GM18498 (cell line): ENCODE measurements at regions not wholly inside any gene's neighbourhood (a gene's known extent, or its start where the extent isn't known, plus 50 kb on each side); places are given as distances from the start of the nearest gene placed in this dataset.
"Not testable (repeated sequence)": the region's sequence is repeated elsewhere in the genome, so short reads cannot be mapped to it uniquely, and the experiment has no call there.

Experiments
- ATAC-seq: cut with Tn5 transposase; IDR thresholded peaks from one replicate; pipeline ENCODE4 v1.9.1; 2021; ENCODE audit warnings: mild to moderate bottlenecking, moderate library complexity; ENCODE audit not compliant: unreplicated experiment

DNA sequence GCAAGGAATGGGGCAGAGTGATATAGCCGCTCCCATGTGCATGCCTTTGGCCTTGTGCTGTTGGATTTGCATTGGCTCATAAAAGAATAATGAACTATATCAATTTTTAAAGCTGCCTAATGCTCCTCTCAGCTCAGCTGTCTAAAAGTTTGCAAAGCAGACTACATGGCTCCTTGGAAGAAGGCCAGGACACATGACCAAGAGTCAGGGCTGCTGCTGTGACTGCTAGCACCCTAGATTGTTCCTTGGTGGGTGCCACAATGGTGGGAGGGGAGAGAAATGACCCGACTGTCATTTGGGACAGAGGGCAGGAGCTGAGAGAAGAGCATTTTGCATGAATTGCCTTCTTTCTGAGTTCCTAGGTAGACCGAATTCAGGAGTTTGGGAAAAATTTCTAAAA lies 307.9 kb downstream of the PDCD6IP start:
- ATAC-seq: no peak

DNA sequence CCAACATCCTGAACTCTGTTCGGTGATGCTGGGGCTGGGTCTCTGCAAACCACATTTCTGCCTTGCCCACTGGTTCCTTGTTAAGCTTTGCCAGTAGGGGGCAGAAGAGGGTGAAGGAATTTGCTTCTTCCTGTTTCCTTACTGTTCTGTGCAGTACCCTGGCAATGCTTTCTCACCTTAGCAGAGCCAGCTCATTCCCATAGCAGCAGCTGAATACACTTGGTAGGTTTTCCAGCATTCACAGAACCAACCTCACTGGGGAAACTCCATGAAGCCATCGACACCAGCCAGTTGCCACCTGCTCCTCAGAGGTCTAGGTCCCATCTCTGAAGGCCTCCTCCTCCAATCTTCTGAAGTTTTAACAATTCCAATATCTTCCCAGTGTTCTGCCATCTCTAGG lies 308.4 kb downstream of the PDCD6IP start:
- peak; percentile 39 for ATAC-seq

GRCh38 chr3:34107669-34108068 lies 309.2 kb downstream of the PDCD6IP start:
- ATAC-seq: peak; percentile 55

GRCh38 chr3:34109021-34109420 lies 310.6 kb downstream of the PDCD6IP start:
- ATAC-seq: no peak

DNA sequence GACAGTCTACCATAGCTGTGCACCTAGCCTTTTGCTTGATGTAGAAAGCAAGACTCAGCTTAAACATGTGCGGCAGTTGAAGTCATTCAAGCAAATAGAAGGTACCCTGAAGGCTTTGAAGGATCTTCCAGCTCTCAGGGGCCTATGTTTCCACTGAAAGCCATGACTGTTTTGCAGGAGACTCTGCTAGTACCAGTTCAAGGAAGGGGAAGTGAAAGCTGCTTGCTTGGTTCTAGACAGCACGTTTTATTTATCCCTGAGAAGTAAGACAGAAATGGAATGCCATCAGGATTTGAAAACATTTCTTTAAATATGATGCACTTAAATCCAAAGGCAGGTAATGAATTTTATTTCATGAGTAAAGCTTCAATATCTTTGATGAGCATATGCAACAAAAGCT lies 311.4 kb downstream of the PDCD6IP start:
- ATAC-seq: peak; percentile 40

GRCh38 chr3:34111361-34111760 lies 312.9 kb downstream of the PDCD6IP start:
- no peak for ATAC-seq

DNA sequence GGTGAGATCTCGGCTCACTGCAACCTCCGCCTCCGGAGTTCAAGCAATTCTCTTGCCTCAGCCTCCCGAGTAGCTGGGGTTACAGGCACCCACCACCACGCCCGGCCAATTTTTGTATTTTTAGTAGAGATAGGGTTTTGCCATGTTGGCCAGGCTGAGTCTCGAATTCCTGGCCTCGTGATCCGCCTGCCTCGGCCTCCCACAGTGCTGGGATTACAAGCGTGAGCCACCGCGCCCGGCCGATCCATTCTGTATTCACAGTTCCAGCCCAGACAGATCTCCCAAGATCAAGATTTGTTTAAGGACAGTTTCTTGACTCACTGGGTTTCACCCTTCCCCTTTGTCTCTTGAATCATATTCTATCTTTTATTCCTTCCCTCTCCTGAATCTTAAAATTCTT lies 313.8 kb downstream of the PDCD6IP start:
- ATAC-seq: not testable (repeated sequence)

DNA sequence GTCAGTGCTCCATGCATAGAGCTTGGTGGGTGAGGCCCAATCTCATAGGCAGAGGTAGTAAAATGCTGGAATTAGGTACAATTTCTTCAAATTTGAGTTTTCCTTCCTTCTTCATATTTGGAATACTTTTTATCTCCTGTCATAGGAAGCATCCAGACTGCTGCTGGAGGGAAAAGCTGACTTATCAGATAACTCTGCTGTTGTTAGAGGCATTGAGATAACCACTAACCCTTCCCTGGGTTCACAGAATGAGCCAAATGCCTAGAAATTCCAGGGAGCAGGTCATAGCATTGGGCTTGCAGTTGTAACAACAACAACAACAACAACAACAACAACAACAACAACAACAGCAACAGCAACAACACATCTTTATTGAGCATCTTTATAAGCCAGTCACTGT lies 332.7 kb downstream of the PDCD6IP start:
- no peak for ATAC-seq

- no peak for ATAC-seq
Measured at GRCh38 chr3:34132069-34132692, 333.8 kb downstream of the PDCD6IP start.

DNA sequence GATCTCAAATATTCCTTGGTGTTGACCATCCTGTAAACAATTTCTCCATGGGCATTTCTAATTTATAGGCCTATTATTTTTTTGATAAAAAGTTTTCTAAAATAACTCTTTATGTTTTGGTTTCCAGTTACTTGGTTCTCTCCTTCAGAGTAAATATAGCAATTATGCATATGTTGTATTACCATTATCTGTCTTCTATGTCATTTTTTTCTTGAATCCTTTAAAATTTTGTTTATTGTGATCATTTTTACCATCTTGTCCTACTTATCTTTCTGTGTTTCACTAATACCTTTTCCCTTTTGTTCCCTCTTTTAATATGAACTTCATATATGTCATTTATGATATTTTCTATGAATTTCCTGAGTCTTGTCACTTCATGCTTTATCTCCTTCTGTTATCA lies 341.1 kb downstream of the PDCD6IP start:
- ATAC-seq: no peak

DNA sequence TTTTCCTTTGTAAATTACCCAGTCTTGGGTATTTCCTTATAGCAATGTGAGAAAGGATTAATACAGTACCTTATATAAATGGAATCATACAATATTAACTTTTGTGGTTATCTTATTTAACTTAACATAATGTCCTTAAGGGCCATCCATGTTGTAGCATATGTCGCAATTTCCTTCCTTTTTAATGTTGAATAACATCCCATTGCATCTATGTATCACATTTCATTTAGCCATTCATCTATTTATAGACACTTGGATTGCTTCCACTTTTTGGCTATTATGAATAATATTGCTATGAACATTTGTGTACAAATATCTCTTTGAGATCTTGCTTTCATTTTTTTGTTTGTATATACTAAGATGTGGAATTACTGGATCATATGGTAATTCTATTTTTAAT lies 342.2 kb downstream of the PDCD6IP start:
- no peak for ATAC-seq

- ATAC-seq: no peak
Measured at GRCh38 chr3:34141841-34142337, 343.5 kb downstream of the PDCD6IP start.

DNA sequence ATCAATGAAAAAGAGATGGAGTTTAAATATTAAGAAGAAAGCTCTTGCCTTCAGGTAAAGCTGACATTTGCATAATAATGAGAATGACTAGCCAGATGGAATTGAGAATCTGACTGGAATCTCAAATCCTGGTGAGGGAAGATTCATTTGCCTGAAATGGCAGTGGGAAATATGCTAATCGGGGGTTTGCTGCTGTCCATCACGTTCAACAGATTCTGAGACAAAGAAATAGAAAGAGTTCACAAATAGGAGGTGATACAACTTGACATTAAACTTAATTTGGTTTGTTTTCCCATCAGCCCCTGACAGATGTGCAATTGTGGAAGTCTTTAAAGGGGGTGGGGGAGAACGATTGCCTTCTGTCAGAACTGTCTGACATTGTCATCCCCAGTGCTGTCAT lies 347.4 kb downstream of the PDCD6IP start:
- no peak for ATAC-seq

- ATAC-seq: no peak
Measured at GRCh38 chr3:34146596-34146995, 348.2 kb downstream of the PDCD6IP start.

- ATAC-seq: no peak
Measured at GRCh38 chr3:34150992-34151391, 352.6 kb downstream of the PDCD6IP start.

DNA sequence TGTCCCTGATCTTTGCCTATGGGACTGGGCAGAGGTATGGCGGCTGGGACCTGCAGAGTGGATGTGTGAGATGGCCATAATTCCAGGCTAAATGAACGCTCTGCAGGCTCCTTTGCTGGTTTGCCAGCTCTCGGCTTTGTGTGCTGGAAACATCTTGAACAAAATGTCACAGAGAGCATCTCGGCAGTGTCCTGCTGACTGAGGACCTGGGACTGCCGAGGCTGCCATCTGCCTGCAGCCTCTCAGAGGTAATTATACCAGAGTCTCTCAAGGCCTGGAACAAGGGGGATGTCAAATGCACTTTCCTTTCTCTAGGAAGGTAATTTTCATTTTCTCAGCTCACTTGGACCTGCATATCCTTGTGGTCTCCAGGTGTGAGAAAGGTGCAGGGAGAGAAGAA lies 354.2 kb downstream of the PDCD6IP start:
- no peak for ATAC-seq

- ATAC-seq: peak; percentile 7
Measured at GRCh38 chr3:34155108-34155507, 356.7 kb downstream of the PDCD6IP start.

- peak; percentile 73 for ATAC-seq
Measured at GRCh38 chr3:34155666-34156065, 357.2 kb downstream of the PDCD6IP start.

GRCh38 chr3:34157491-34157890 lies 359.1 kb downstream of the PDCD6IP start:
- ATAC-seq: no peak

GRCh38 chr3:34159613-34160420 lies 361.4 kb downstream of the PDCD6IP start:
- no peak for ATAC-seq

GRCh38 chr3:34169636-34170035 lies 371.2 kb downstream of the PDCD6IP start:
- ATAC-seq: not testable (repeated sequence)

DNA sequence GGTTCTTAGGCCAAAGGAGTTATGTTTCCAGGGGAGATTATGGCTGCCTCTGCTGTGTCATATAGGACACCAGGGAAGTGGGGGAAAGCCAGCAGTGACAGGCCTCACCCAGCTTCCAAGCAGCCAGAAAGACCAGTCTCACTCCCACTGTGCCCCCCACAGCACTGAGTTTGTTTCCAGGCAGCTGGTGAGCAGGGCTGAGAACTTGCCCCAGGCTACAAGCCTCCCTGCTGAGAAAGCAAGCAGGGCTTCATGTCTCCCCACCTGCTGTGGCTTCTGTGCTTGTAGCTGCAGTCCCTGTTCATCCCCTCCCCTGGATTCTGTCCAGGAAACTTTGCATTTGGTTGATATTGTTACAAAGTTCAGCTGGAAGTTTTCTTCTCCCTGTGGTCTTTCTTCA lies 376.3 kb downstream of the PDCD6IP start:
- no peak for ATAC-seq
